ENCODE measurements at regions not wholly inside any gene's neighbourhood (a gene's known extent, or its start where the extent isn't known, plus 50 kb on each side); places are given as distances from the start of the nearest gene placed in this dataset.

DNA sequence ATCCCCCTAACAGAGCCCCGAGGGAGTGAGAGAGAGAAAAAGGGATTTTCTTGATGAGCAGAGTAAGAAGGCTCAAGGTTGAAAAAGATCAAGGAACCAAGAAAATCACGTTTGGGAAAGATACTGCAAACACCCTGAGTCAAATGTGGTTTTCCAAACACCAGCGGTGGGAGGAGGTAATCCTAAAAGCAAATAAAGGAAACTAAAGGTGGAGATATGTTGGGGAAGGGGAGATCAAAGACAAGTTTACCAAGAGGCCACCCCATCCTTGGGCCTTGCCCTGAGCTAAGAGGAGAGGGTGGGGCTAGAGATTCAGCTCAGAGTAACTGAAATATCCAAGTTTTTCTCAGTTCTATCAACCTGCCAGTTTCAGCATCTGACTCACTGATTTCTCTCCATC lies 332.3 kb downstream of the ETAA1 start:
- no peak for DNase-seq (ENCODE audit: low spot score)
- Histone ChIP-seq H3K4me1 (ENCODE audit: insufficient read depth, low read length, poor library complexity, severe bottlenecking) (no peaks in the 10 kb centered on the region), H3K27ac (ENCODE audit: low read depth, low read length, poor library complexity, severe bottlenecking) (no peak overlapping the region), H3K36me3 (ENCODE audit: insufficient read depth, low read length, poor library complexity, severe bottlenecking) (no peaks in the 10 kb centered on the region), H3K9me3 (ENCODE audit: low read depth, low read length, poor library complexity, severe bottlenecking) (no peaks in the 10 kb centered on the region), H3K4me3 (ENCODE audit: low read depth, low read length, poor library complexity, severe bottlenecking) (no peak overlapping the region), H3K27me3 (replicated peaks; ENCODE audit: insufficient read depth, low read depth, low read length, poor library complexity) (no peaks in the 10 kb centered on the region)
- TF ChIP-seq EZH2 (IDR thresholded peaks at IDR 0.05; ENCODE audit: borderline replicate concordance, low read depth, low read length, poor library complexity, severe bottlenecking): no peak
- POLR2A ChIA-PET (ENCODE audit: low non-redundant PET): no interaction called here
- intact Hi-C loops (cut with micrococcal nuclease; ENCODE audit: unreplicated experiment): no loop called here
- no TSS peak for BruUV-seq (replicated peaks)
- CTCF ChIA-PET: no interaction called here

DNA sequence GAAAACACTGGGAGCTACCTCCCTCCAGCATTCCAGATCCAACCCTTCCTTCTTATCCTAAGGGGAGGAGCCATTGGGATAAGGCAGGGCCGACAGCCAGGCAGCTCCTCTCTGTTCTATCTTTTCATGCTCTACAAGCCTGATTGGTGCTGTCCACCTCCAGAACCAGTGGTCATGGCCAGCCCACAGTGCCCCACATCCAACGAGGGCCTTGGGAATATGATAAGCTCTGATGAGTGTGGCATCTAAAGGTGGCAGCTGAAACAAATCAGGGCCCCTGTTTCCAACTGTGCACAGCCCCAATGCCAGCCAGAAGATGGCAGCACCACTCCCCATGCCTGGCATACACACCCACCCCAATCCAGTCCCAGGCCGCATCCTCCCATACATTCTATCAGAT lies 329.3 kb downstream of the C1D start:
- intact Hi-C loops (cut with micrococcal nuclease; ENCODE audit: unreplicated experiment): loop anchor here (1.0 to 2.0 kb wide), 2 partner anchors 107 to 297 kb away; no protein-coding TSS in a partner anchor
- H3K27me3 ChIP-seq (replicated peaks; ENCODE audit: insufficient read depth, low read depth, low read length, poor library complexity): no peaks in the 10 kb centered on the region
- no peak for TF ChIP-seq EZH2 (IDR thresholded peaks at IDR 0.05; ENCODE audit: borderline replicate concordance, low read depth, low read length, poor library complexity, severe bottlenecking)
- TF ChIP-seq, protein P1, sequence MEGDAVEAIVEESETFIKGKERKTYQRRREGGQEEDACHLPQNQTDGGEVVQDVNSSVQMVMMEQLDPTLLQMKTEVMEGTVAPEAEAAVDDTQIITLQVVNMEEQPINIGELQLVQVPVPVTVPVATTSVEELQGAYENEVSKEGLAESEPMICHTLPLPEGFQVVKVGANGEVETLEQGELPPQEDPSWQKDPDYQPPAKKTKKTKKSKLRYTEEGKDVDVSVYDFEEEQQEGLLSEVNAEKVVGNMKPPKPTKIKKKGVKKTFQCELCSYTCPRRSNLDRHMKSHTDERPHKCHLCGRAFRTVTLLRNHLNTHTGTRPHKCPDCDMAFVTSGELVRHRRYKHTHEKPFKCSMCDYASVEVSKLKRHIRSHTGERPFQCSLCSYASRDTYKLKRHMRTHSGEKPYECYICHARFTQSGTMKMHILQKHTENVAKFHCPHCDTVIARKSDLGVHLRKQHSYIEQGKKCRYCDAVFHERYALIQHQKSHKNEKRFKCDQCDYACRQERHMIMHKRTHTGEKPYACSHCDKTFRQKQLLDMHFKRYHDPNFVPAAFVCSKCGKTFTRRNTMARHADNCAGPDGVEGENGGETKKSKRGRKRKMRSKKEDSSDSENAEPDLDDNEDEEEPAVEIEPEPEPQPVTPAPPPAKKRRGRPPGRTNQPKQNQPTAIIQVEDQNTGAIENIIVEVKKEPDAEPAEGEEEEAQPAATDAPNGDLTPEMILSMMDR (conservative IDR thresholded peaks at IDR 0.05; ENCODE audit: low read depth, low read length): peak; percentile 75
- H3K27ac ChIP-seq (ENCODE audit: low read depth, low read length, poor library complexity, severe bottlenecking): no peak overlapping the region
- ChIA-PET CTCF (interaction anchor here (1.5 to 1.9 kb wide), 3 partner anchors 107 to 298 kb away, joined by 5 to 18 read pairs (median 5); no protein-coding TSS in a partner anchor), POLR2A (ENCODE audit: low non-redundant PET) (no interaction called here)
- no peaks in the 10 kb centered on the region for H3K4me1 ChIP-seq (ENCODE audit: insufficient read depth, low read length, poor library complexity, severe bottlenecking)
- no peaks in the 10 kb centered on the region for H3K9me3 ChIP-seq (ENCODE audit: low read depth, low read length, poor library complexity, severe bottlenecking)
- H3K4me3 ChIP-seq (ENCODE audit: low read depth, low read length, poor library complexity, severe bottlenecking): no peak overlapping the region
- peak; percentile 73 for DNase-seq (ENCODE audit: low spot score)
- no TSS peak for BruUV-seq (replicated peaks)
- H3K36me3 ChIP-seq (ENCODE audit: insufficient read depth, low read length, poor library complexity, severe bottlenecking): no peaks in the 10 kb centered on the region

DNA sequence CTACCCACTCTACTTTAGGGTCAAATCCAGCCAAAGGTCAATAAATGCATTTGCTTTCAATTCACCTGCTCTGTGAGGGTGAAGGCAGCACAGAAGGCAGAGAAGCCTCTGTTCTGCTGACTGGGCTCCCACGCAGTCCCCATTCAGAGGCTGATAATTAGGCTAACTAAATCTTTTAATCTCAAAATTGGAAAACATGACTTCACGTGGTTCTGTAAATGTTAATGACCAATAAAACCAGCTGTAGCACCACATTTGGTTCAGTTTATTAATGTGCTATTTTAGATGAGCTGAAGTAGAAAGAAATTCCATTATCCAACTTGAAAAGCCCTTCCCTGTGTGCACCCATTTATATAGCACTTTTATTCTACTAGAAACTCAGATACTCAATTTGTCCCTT lies 310.6 kb downstream of the C1D start:
- TF ChIP-seq, protein P1 (conservative IDR thresholded peaks at IDR 0.05; ENCODE audit: low read depth, low read length): no peak
- TF ChIP-seq EZH2 (IDR thresholded peaks at IDR 0.05; ENCODE audit: borderline replicate concordance, low read depth, low read length, poor library complexity, severe bottlenecking): no peak
- Histone ChIP-seq H3K9me3 (ENCODE audit: low read depth, low read length, poor library complexity, severe bottlenecking) (no peaks in the 10 kb centered on the region), H3K36me3 (ENCODE audit: insufficient read depth, low read length, poor library complexity, severe bottlenecking) (no peaks in the 10 kb centered on the region), H3K27ac (ENCODE audit: low read depth, low read length, poor library complexity, severe bottlenecking) (no peak overlapping the region), H3K4me3 (ENCODE audit: low read depth, low read length, poor library complexity, severe bottlenecking) (no peak overlapping the region), H3K27me3 (replicated peaks; ENCODE audit: insufficient read depth, low read depth, low read length, poor library complexity) (no peaks in the 10 kb centered on the region), H3K4me1 (ENCODE audit: insufficient read depth, low read length, poor library complexity, severe bottlenecking) (peaks cover 15% of the 10 kb centered on the region)
- POLR2A ChIA-PET (ENCODE audit: low non-redundant PET): no interaction called here
- BruUV-seq (replicated peaks): no TSS peak
- intact Hi-C loops (cut with micrococcal nuclease; ENCODE audit: unreplicated experiment): no loop called here
- CTCF ChIA-PET: no interaction called here
- DNase-seq (ENCODE audit: low spot score): peak; percentile 35

DNA sequence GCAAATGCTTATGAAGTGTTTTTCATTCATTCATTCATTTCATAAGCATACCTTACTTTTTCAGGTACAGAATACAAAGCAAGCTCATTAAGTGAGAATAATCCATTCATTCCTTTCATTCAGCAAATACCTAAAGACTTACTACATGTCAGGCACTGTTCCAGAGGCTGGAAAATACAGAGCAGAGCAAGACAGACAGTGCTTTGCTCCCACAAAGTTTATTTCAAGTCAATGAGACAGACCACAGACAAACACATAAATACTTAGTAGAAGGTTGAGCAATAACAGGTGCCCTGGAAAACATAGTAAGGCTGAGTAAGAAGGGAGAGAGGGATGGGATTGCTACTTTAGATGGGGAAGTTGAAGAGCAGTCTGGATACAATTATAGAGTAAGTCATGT lies 309.8 kb downstream of the C1D start:
- Histone ChIP-seq H3K36me3 (ENCODE audit: insufficient read depth, low read length, poor library complexity, severe bottlenecking) (no peaks in the 10 kb centered on the region), H3K9me3 (ENCODE audit: low read depth, low read length, poor library complexity, severe bottlenecking) (no peaks in the 10 kb centered on the region), H3K4me1 (ENCODE audit: insufficient read depth, low read length, poor library complexity, severe bottlenecking) (peaks cover 15% of the 10 kb centered on the region), H3K27me3 (replicated peaks; ENCODE audit: insufficient read depth, low read depth, low read length, poor library complexity) (no peaks in the 10 kb centered on the region), H3K27ac (ENCODE audit: low read depth, low read length, poor library complexity, severe bottlenecking) (no peak overlapping the region), H3K4me3 (ENCODE audit: low read depth, low read length, poor library complexity, severe bottlenecking) (no peak overlapping the region)
- DNase-seq (ENCODE audit: low spot score): no peak
- intact Hi-C loops (cut with micrococcal nuclease; ENCODE audit: unreplicated experiment): no loop called here
- BruUV-seq (replicated peaks): no TSS peak
- ChIA-PET POLR2A (ENCODE audit: low non-redundant PET) (no interaction called here), CTCF (no interaction called here)
- TF ChIP-seq EZH2 (IDR thresholded peaks at IDR 0.05; ENCODE audit: borderline replicate concordance, low read depth, low read length, poor library complexity, severe bottlenecking): no peak
- TF ChIP-seq, protein P1 (conservative IDR thresholded peaks at IDR 0.05; ENCODE audit: low read depth, low read length): no peak
